WTC11 (cell line): ENCODE measurements at regions not wholly inside any gene's neighbourhood (a gene's known extent, or its start where the extent isn't known, plus 50 kb on each side); places are given as distances from the start of the nearest gene placed in this dataset.

Experiments used
- ATAC-seq: fragments of 200-7000 bp; cut with Tn5 transposase; 2 replicates; pipeline ENCODE4 v1.10.0; 2021; ENCODE audit warnings: mild to moderate bottlenecking, moderate library complexity
- CTCF ChIA-PET: fragments of 300-600 bp; sonication (Branson Sonifier 250); formaldehyde crosslinking; loops from one replicate; lab custom pipeline; 2021; ENCODE audit warnings: antibody characterized with exemption; lab: Charles Lee
- POLR2A ChIA-PET: fragments of 350-600 bp; sonication (Branson Sonifier 250); formaldehyde crosslinking; loops from one replicate; lab custom pipeline; 2021; ENCODE audit warnings: antibody characterized with exemption; lab: Charles Lee
- DNase-seq: peaks from one replicate; pipeline ENCODE4 v3.0.0; 2021; ENCODE audit warnings: low spot score
- H3K27ac Mint-ChIP-seq: 2 replicates; pipeline ENCODE4 v1.8.0; 2021; ENCODE audit warnings: mixed read lengths
- H3K27me3 Mint-ChIP-seq: 2 replicates; pipeline ENCODE4 v1.8.0; 2021; ENCODE audit warnings: low read depth, mild to moderate bottlenecking, moderate library complexity, mixed read lengths
- H3K36me3 Mint-ChIP-seq: 2 replicates; pipeline ENCODE4 v1.8.0; 2021; ENCODE audit warnings: mixed read lengths
- H3K4me1 Mint-ChIP-seq: 2 replicates; pipeline ENCODE4 v1.8.0; 2022; ENCODE audit warnings: mixed read lengths
- H3K4me3 Mint-ChIP-seq: 2 replicates; pipeline ENCODE4 v1.8.0; 2021; ENCODE audit warnings: mild to moderate bottlenecking, moderate library complexity, mixed read lengths
- H3K9me3 Mint-ChIP-seq: 2 replicates; pipeline ENCODE4 v1.8.0; 2021; ENCODE audit warnings: mixed read lengths
- ARID4B ChIP-seq: sonication (generic); formaldehyde crosslinking; IDR thresholded peaks from 2 replicates; pipeline ENCODE4 v1.8.0; 2023; ENCODE audit warnings: missing genetic modification reagents, mild to moderate bottlenecking, borderline replicate concordance
- ATF2 ChIP-seq: sonication (generic); formaldehyde crosslinking; IDR thresholded peaks from 2 replicates; pipeline ENCODE4 v1.8.1; 2022; ENCODE audit warnings: low read depth, missing genetic modification reagents, borderline replicate concordance
- CREB1 ChIP-seq: sonication (generic); formaldehyde crosslinking; IDR thresholded peaks from 2 replicates; pipeline ENCODE4 v1.8.0; 2023; ENCODE audit warnings: mild to moderate bottlenecking, missing genetic modification reagents
- FOXK1 ChIP-seq: sonication (generic); formaldehyde crosslinking; IDR thresholded peaks from 2 replicates; pipeline ENCODE4 v1.8.0; 2022; ENCODE audit warnings: mild to moderate bottlenecking, moderate library complexity, missing genetic modification reagents
- FOXP1 ChIP-seq: sonication (generic); formaldehyde crosslinking; IDR thresholded peaks from 2 replicates; pipeline ENCODE4 v1.8.0; 2022; ENCODE audit warnings: missing genetic modification reagents, mild to moderate bottlenecking, moderate library complexity, borderline replicate concordance
- FOXP4 ChIP-seq: sonication (generic); formaldehyde crosslinking; IDR thresholded peaks from 2 replicates; pipeline ENCODE4 v1.8.0; 2022; ENCODE audit warnings: mild to moderate bottlenecking, missing genetic modification reagents
- HMGA2 ChIP-seq: fragments of 250-450 bp; sonication (Bioruptor Pico); IDR thresholded peaks from 2 replicates; pipeline ENCODE4 v1.4.0; 2021; ENCODE audit warnings: mild to moderate bottlenecking, moderate library complexity
- IRF2 ChIP-seq: sonication (generic); formaldehyde crosslinking; IDR thresholded peaks from 2 replicates; pipeline ENCODE4 v1.8.0; 2022; ENCODE audit warnings: low read depth, missing genetic modification reagents, borderline replicate concordance
- NR3C1 ChIP-seq: sonication (generic); formaldehyde crosslinking; conservative IDR thresholded peaks from 2 replicates; pipeline ENCODE4 v1.8.1; 2023; ENCODE audit warnings: low read depth, mild to moderate bottlenecking, missing genetic modification reagents
- ZBTB21 ChIP-seq: sonication (generic); formaldehyde crosslinking; IDR thresholded peaks from 2 replicates; pipeline ENCODE4 v1.8.1; 2023; ENCODE audit warnings: mild to moderate bottlenecking, missing genetic modification reagents, borderline replicate concordance
- ZBTB43 ChIP-seq: sonication (generic); formaldehyde crosslinking; IDR thresholded peaks from 2 replicates; pipeline ENCODE4 v1.8.1; 2023; ENCODE audit warnings: mild to moderate bottlenecking, missing genetic modification reagents
- ZNF425 ChIP-seq: fragments of 250-450 bp; sonication (Bioruptor Pico); conservative IDR thresholded peaks from 2 replicates; pipeline ENCODE4 v1.9.0; 2021; ENCODE audit warnings: mild to moderate bottlenecking
- ZNF512 ChIP-seq: sonication (generic); formaldehyde crosslinking; IDR thresholded peaks from 2 replicates; pipeline ENCODE4 v1.8.1; 2022; ENCODE audit warnings: missing genetic modification reagents, borderline replicate concordance
- ZNF532 ChIP-seq: fragments of 250-450 bp; sonication (Bioruptor Pico); IDR thresholded peaks from 2 replicates; pipeline ENCODE4 v1.9.0; 2021; ENCODE audit warnings: mild to moderate bottlenecking, borderline replicate concordance

- Mint-ChIP-seq H3K36me3 (no peaks in the 10 kb centered on the region), H3K27me3 (no peaks in the 10 kb centered on the region), H3K4me1 (no peaks in the 10 kb centered on the region), H3K9me3 (peaks cover 13% of the 10 kb centered on the region), H3K27ac (no peak overlapping the region), H3K4me3 (no peak overlapping the region)
- ChIA-PET CTCF (no interaction called here), POLR2A (no interaction called here)
- TF ChIP-seq ZNF512 (CRISPR knock-in tag) (no peak), CREB1 (CRISPR knock-in tag) (no peak), ATF2 (no peak), FOXP1 (no peak), ZNF425 (CRISPR knock-in tag) (no peak), HMGA2 (CRISPR knock-in tag) (no peak), ZBTB21 (CRISPR knock-in tag) (no peak), ZNF532 (no peak), IRF2 (CRISPR knock-in tag) (no peak)
- DNase-seq (no peak), ATAC-seq (no peak)
These were observed 210.1 kb downstream of the JCAD start for GRCh38 chr10:29849126-29849833.

GRCh38 chr10:29846881-29847280 lies 212.1 kb upstream of the SVIL start:
- POLR2A ChIA-PET: no interaction called here
- no peak for TF ChIP-seq FOXK1 (CRISPR knock-in tag)
- no peak for TF ChIP-seq ARID4B (CRISPR knock-in tag)
- no peak for TF ChIP-seq ZBTB43
- no peak for TF ChIP-seq FOXP4 (CRISPR knock-in tag)
- TF ChIP-seq ATF2: no peak
- TF ChIP-seq NR3C1: no peak

More at GRCh38 chr10:29846881-29847280, 212.1 kb upstream of the SVIL start:
- no peak overlapping the region for H3K4me3 Mint-ChIP-seq
- DNase-seq: no peak
- CTCF ChIA-PET: no interaction called here
- no peaks in the 10 kb centered on the region for H3K36me3 Mint-ChIP-seq
- no peak for ATAC-seq
- no peak overlapping the region for H3K27ac Mint-ChIP-seq
- peaks cover 8% of the 10 kb centered on the region for H3K4me1 Mint-ChIP-seq
- H3K27me3 Mint-ChIP-seq: no peaks in the 10 kb centered on the region
- H3K9me3 Mint-ChIP-seq: peaks cover 13% of the 10 kb centered on the region
